ENCODE measurements at regions not wholly inside any gene's neighbourhood (a gene's known extent, or its start where the extent isn't known, plus 50 kb on each side); places are given as distances from the start of the nearest gene placed in this dataset.

DNA sequence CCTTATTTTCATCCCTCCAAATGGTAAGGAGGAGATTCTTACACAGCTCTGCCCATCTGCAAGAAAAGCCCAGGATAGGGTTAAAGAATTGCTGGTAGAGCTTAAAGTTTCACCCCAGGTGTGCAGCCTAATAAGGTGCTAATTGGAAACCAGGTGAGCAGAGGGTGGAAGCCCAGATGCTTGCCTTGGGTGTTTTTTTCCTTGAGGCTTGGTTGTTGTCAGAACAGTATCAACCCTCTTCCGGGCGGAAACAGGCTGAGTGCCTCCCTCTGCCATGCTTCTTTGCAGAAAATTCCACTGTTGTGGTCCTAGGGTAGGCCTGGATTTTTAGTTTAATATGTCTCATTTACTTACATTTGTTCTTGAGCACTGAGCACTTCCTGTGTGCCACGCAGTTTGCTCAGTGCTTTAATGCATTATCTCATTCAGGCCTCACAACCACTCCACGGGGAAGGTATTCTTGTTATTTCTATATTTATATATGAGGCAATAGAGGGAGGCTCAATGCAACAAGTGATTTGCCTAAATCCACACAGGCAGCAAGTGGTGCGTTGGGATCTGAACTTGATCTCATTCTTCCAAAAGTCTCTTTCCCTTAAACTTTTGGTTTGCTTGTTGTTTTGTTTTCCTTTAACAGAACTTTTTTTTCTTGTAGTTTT, 115.0 kb upstream of the LRIG1 start:
- Histone ChIP-seq H3K36me3 (ENCODE audit: low read depth) (no peaks in the 10 kb centered on the region), H3K4me1 (ENCODE audit: insufficient read depth, poor library complexity, severe bottlenecking) (no peaks in the 10 kb centered on the region), H3K27me3 (ENCODE audit: insufficient read depth, poor library complexity, severe bottlenecking) (no peaks in the 10 kb centered on the region), H3K4me3 (ENCODE audit: severe bottlenecking) (no peak overlapping the region), H3K9me3 (ENCODE audit: severe bottlenecking) (no peaks in the 10 kb centered on the region), H3K27ac (ENCODE audit: poor library complexity, severe bottlenecking) (no peak overlapping the region)
- no peak for ATAC-seq (ENCODE audit: low read depth)
- DNase-seq (ENCODE audit: low spot score): no peak
- TF ChIP-seq, protein P1, sequence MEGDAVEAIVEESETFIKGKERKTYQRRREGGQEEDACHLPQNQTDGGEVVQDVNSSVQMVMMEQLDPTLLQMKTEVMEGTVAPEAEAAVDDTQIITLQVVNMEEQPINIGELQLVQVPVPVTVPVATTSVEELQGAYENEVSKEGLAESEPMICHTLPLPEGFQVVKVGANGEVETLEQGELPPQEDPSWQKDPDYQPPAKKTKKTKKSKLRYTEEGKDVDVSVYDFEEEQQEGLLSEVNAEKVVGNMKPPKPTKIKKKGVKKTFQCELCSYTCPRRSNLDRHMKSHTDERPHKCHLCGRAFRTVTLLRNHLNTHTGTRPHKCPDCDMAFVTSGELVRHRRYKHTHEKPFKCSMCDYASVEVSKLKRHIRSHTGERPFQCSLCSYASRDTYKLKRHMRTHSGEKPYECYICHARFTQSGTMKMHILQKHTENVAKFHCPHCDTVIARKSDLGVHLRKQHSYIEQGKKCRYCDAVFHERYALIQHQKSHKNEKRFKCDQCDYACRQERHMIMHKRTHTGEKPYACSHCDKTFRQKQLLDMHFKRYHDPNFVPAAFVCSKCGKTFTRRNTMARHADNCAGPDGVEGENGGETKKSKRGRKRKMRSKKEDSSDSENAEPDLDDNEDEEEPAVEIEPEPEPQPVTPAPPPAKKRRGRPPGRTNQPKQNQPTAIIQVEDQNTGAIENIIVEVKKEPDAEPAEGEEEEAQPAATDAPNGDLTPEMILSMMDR (IDR thresholded peaks at IDR 0.05; ENCODE audit: poor library complexity, severe bottlenecking): no peak

DNA sequence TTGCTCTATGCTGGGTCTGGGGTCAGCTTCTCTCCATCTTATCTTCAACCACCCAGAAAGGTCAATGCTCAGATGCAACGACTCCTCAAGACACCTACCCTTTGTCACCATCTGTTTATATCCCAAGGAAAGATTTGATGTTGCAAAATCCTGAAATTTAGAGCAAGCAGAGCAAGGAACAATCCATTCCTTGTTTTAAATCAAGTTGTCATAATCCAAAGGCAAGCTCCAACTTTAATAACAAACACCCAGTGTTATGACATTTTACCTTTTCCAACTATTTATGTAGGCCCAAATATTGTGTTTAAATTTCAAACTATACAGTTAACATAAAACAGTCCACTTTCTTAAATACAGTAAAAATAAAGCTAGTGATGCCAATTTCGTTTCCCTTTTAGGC, 116.5 kb upstream of the LRIG1 start:
- Histone ChIP-seq H3K36me3 (ENCODE audit: low read depth) (no peaks in the 10 kb centered on the region), H3K4me3 (ENCODE audit: severe bottlenecking) (no peak overlapping the region), H3K4me1 (ENCODE audit: insufficient read depth, poor library complexity, severe bottlenecking) (no peaks in the 10 kb centered on the region), H3K27me3 (ENCODE audit: insufficient read depth, poor library complexity, severe bottlenecking) (no peaks in the 10 kb centered on the region), H3K27ac (ENCODE audit: poor library complexity, severe bottlenecking) (no peak overlapping the region), H3K9me3 (ENCODE audit: severe bottlenecking) (no peaks in the 10 kb centered on the region)
- TF ChIP-seq, protein P1 (IDR thresholded peaks at IDR 0.05; ENCODE audit: poor library complexity, severe bottlenecking): no peak
- ATAC-seq (ENCODE audit: low read depth) (no peak), DNase-seq (ENCODE audit: low spot score) (no peak)

DNA sequence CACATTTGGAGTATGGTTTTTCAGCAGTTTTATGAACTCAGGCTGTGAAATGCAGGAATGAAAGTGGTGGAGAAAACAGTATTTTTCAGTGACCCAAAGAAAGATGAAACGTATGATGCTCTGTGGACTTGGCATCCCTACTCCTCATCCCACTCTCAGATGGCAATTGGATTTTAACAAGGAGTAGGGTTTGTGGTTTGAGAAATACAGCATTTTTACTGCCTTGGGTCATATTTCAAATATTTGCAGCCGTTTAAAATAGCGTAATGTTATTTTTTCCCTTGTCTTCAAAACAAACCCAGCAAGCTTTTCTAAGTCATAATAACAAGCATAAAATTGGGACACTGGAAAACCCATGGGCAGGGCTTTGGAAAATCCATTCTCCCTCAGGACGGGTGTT, 117.2 kb upstream of the LRIG1 start:
- DNase-seq (ENCODE audit: low spot score): no peak
- TF ChIP-seq, protein P1 (IDR thresholded peaks at IDR 0.05; ENCODE audit: poor library complexity, severe bottlenecking): no peak
- Histone ChIP-seq H3K27me3 (ENCODE audit: insufficient read depth, poor library complexity, severe bottlenecking) (no peaks in the 10 kb centered on the region), H3K4me1 (ENCODE audit: insufficient read depth, poor library complexity, severe bottlenecking) (no peaks in the 10 kb centered on the region), H3K27ac (ENCODE audit: poor library complexity, severe bottlenecking) (no peak overlapping the region), H3K36me3 (ENCODE audit: low read depth) (no peaks in the 10 kb centered on the region), H3K9me3 (ENCODE audit: severe bottlenecking) (no peaks in the 10 kb centered on the region), H3K4me3 (ENCODE audit: severe bottlenecking) (no peak overlapping the region)
- no peak for ATAC-seq (ENCODE audit: low read depth)

DNA sequence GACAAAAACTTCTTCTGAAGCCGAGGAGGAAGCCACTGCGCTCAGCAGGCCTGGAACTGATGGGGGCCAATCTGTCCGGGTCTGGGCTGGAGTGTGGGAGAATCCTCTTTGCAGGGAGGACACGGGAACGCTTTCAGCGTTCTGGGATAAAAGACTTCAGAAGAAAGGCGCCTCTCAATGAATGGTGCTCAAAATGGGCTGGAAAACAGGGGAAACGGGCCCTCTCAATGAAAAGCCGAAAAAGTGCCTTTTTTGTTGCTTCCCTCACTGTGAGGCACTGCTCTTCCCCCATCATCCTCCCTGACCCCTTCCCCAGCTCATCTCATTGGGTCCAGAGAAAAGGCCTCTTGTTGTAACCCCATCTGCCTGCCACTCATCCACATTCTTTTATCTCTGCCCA, 119.5 kb upstream of the LRIG1 start:
- Histone ChIP-seq H3K27me3 (ENCODE audit: insufficient read depth, poor library complexity, severe bottlenecking) (no peaks in the 10 kb centered on the region), H3K36me3 (ENCODE audit: low read depth) (no peaks in the 10 kb centered on the region), H3K4me3 (ENCODE audit: severe bottlenecking) (no peak overlapping the region), H3K27ac (ENCODE audit: poor library complexity, severe bottlenecking) (no peak overlapping the region), H3K9me3 (ENCODE audit: severe bottlenecking) (no peaks in the 10 kb centered on the region), H3K4me1 (ENCODE audit: insufficient read depth, poor library complexity, severe bottlenecking) (no peaks in the 10 kb centered on the region)
- ATAC-seq (ENCODE audit: low read depth): no peak
- no peak for DNase-seq (ENCODE audit: low spot score)
- TF ChIP-seq, protein P1 (IDR thresholded peaks at IDR 0.05; ENCODE audit: poor library complexity, severe bottlenecking): no peak

DNA sequence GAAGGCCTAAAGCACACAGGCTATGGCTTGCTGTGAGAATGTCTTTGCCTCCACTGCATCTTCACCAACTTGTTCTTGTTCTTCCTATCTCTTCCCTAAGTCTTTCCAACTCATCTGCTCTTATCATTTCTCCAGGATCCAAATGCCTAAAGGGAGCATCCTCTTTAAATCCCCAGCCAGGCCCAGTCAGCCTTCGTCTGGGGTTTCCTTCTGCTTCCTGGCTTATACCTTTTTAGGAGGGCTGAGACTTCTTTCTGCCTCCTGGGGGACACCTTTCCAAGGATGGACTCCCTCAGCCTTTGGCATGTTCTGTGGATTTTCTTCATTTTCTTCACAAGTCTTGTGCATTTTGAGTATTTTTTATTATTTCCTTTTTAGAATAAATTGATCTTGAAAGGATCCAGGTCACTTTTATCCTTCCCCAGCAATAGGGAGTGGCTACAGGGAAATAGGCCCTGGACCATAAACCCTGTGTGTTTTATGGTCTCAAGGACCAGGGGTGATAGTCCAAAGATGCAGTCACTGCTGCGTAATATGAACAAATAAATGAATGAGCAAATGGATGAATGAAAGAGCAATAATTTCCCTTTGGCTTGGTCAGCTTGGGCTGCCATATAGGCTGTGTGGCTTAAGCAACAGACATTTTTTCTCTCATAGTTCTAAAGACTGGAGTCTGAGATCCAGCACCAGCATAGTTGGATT, 122.1 kb upstream of the LRIG1 start:
- no peak for ATAC-seq (ENCODE audit: low read depth)
- Histone ChIP-seq H3K27me3 (ENCODE audit: insufficient read depth, poor library complexity, severe bottlenecking) (no peaks in the 10 kb centered on the region), H3K36me3 (ENCODE audit: low read depth) (no peaks in the 10 kb centered on the region), H3K4me1 (ENCODE audit: insufficient read depth, poor library complexity, severe bottlenecking) (no peaks in the 10 kb centered on the region), H3K9me3 (ENCODE audit: severe bottlenecking) (no peaks in the 10 kb centered on the region), H3K4me3 (ENCODE audit: severe bottlenecking) (no peak overlapping the region), H3K27ac (ENCODE audit: poor library complexity, severe bottlenecking) (no peak overlapping the region)
- TF ChIP-seq, protein P1 (IDR thresholded peaks at IDR 0.05; ENCODE audit: poor library complexity, severe bottlenecking): no peak
- no peak for DNase-seq (ENCODE audit: low spot score)
